ENCODE measurements at regions not wholly inside any gene's neighbourhood (a gene's known extent, or its start where the extent isn't known, plus 50 kb on each side); places are given as distances from the start of the nearest gene placed in this dataset.
"Not testable (repeated sequence)": the region's sequence is repeated elsewhere in the genome, so short reads cannot be mapped to it uniquely, and the experiment has no call there.

- in situ Hi-C loops (cut with HindIII; ENCODE audit: low sequenced_read_pairs), result no loop called here
Measured at GRCh38 chrX:1072637-1073377, 139.6 kb downstream of the CRLF2 start.

DNA sequence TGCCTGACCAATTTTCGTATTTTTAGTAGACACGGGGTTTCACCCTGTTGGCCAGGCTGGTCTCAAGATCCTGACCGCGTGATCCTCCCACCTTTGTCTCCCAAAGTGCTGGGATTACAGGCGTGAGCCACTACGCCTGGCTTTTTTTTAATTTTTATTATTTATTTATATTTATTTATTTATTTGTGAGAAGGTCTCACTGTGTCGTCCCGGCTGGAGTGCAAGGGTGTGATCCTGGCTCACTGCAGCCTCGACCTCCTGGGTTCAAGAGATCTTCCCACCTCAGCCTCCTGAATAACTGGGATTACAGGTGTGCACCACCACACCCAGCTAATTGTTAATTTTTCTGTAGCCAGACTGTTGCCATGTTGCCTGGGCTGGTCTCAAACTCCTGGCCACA, 141.1 kb downstream of the CRLF2 start:
- DNase-seq (ENCODE audit: low spot score), result no peak
- in situ Hi-C loops (cut with HindIII; ENCODE audit: low sequenced_read_pairs), result no loop called here

More at GRCh38 chrX:1072637-1073377, 139.6 kb downstream of the CRLF2 start:
- DNase-seq (ENCODE audit: low spot score), result no peak

DNA sequence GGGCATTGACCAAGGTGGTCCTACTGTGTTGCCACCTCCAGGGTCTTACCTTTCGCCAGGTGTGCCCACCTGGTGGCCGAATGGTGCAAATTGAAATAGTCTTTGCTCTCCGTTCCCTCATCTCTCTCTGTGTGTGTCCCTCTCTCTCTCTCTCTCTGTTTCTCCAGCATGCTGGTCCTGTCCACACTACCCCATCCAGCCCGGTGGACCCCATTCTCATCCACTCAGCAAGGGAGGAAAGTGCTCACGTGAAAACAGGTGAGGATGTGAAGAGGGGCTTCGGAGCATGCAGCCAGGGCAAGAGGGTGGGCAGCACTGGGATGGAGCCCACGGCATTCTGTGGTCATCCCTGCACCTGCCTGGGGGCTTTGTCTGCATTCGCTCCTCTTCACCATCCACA, 150.1 kb downstream of the CRLF2 start:
- in situ Hi-C loops (cut with HindIII; ENCODE audit: low sequenced_read_pairs), result no loop called here
- no peak for DNase-seq (ENCODE audit: low spot score)

DNA sequence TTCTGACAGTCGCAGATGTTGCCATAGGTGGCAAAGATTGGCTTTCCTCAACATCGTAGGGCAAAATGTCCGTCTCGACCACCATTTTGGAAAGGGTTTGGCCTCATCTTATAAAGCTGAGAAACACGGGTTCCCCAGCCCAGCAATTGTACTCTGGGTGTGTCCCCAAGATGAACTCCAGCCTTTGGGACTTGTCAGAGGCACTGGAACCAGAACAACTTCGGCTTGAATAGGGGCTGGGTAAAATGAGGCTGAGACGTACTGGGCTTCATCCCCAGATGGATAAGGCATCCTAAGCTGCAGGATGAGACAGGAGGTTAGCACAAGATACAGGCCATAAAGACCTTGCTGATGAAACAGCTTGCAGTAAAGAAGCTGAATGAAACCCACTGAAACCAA, 151.9 kb downstream of the CRLF2 start:
- DNase-seq (ENCODE audit: low spot score), result no peak
- in situ Hi-C loops (cut with HindIII; ENCODE audit: low sequenced_read_pairs), result no loop called here

GRCh38 chrX:1059576-1060561, 152.6 kb downstream of the CRLF2 start:
- in situ Hi-C loops (cut with HindIII; ENCODE audit: low sequenced_read_pairs), result no loop called here
- no peak for DNase-seq (ENCODE audit: low spot score)

DNA sequence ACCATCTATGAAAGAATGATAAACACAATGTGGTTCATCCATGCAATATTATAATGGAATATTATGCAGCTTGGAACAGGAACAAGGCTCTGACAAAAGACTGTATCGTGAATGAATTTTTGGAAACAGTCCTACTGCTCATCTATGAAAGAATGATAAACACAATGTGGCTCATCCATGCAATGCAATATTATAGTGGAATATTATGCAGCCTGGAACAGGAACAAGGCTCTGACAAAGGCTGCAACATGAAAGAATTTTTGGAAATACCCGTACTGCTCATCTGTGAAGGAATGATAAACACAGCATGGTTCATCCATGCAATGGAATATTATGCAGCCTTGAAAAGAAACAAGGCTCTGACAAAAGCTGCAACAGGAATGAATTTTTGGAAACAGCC, 158.8 kb downstream of the CRLF2 start:
- in situ Hi-C loops (cut with HindIII; ENCODE audit: low sequenced_read_pairs); DNase-seq (ENCODE audit: low spot score): not testable (repeated sequence)

DNA sequence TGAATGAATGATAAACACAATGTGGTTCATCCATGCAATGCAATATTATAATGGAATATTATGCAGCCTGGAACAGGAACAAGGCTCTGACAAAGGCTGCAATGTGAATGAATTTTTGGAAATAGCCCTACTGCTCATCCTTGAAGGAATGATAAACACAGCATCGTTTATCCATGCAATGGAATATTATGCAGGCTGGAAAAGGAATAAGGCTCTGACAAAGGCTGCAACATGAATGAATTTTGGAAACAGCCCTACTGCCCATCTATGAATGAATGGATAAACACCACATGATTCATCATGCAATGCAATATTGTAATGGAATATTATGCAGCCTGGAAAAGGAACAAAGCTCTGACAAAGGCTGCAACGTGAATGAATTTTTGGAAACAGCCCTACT, 159.4 kb downstream of the CRLF2 start:
- no peak for DNase-seq (ENCODE audit: low spot score)
- in situ Hi-C loops (cut with HindIII; ENCODE audit: low sequenced_read_pairs), result no loop called here

- in situ Hi-C loops (cut with HindIII; ENCODE audit: low sequenced_read_pairs), result no loop called here
- DNase-seq (ENCODE audit: low spot score), result no peak
Measured at GRCh38 chrX:1052021-1052420, 160.4 kb downstream of the CRLF2 start.

GRCh38 chrX:1051421-1051820, 161.0 kb downstream of the CRLF2 start:
- no peak for DNase-seq (ENCODE audit: low spot score)
- in situ Hi-C loops (cut with HindIII; ENCODE audit: low sequenced_read_pairs), result no loop called here

- DNase-seq (ENCODE audit: low spot score), result no peak
- in situ Hi-C loops (cut with HindIII; ENCODE audit: low sequenced_read_pairs), result no loop called here
Measured at GRCh38 chrX:1045680-1046314, 166.7 kb downstream of the CRLF2 start.

DNA sequence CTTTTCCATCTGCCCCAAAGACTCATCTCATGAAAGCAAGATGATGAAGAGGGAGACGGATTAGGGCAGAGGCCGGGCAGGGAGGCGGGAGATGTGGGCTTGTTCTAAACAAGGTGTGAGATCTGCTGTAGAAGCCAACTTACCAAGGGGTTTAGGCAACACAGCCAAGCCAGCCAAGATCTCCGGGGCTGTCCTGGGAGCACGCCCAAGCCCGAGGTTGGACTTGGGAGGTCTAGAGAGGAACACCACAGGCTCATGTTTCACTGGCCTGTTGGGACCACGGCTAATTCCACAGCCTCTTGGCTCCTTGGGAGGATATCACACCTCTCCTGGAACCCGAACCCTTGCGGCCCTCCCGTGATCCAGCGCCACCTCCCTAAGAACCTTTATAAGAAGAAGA, 171.4 kb downstream of the CRLF2 start:
- in situ Hi-C loops (cut with HindIII; ENCODE audit: low sequenced_read_pairs), result no loop called here

GRCh38 chrX:1035931-1036330, 176.5 kb downstream of the CRLF2 start:
- in situ Hi-C loops (cut with HindIII; ENCODE audit: low sequenced_read_pairs); DNase-seq (ENCODE audit: low spot score): not testable (repeated sequence)

More for the DNA sequence above, 171.4 kb downstream of the CRLF2 start:
- no peak for DNase-seq (ENCODE audit: low spot score)

DNA sequence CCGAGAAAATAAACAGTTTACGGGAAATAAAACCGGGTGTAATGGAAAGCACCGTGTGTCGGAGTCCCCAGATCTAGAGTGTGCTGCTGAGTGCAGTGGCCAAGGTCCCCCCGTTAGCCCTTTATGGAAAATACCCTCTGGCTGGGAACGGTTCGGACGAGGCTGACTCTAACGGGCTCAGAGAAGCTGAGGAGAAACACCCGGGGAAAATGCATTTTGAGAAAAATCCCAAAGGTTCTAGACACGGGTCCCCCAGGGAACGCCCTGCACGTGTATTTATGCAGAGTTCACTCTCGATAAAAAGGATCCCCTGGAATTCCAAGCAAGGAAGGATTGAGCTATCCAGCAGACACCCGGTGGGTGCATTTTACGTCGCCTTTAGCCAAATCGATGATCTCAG, 177.2 kb downstream of the CRLF2 start:
- no peak for DNase-seq (ENCODE audit: low spot score)
- in situ Hi-C loops (cut with HindIII; ENCODE audit: low sequenced_read_pairs), result no loop called here

GRCh38 chrX:1034717-1035116, 177.7 kb downstream of the CRLF2 start:
- DNase-seq (ENCODE audit: low spot score), result no peak
- in situ Hi-C loops (cut with HindIII; ENCODE audit: low sequenced_read_pairs), result no loop called here

DNA sequence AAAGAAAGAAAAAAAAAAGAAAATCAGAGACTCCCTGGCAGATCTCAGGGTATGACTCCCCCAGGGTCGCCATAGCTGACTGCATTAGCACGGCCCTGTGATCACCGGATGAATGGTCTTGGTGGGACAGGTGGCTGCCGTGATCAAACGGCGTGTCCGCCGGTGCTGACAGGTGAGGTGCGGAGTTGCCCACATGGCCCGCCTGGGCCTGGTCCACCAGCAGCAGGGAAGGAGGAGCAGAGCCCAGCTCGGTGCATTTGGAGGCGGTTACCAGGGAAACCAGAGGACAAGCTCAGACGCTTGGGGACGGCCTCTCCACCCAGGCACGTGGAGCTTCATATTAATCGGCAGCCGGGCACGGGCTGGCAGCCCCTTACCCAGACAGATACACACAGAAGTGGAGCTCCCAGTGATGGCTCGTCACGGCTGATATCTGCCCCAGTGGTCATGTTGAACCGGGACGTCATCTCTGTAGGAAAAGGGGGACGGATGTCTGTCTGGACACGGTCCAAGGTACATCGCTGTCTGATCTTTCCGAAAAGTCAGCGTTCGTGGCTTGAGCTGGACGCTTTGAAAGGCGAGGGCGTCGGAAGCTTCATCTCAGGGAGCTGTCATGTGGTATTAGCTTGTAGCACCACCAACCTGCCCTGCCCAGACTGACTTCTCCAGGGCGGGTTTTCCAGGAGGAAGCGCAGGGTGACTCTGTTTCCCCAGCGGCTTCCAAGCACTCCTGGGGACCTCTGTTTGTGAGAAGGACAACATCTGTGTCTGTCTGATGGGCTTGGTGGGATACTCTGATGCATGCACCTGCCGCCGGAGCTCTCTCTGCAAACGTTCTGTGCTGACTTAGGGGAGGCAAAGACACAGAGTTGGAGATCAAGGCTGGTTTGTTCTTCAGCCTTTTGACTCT, 180.7 kb downstream of the CRLF2 start:
- no peak for DNase-seq (ENCODE audit: low spot score)
- in situ Hi-C loops (cut with HindIII; ENCODE audit: low sequenced_read_pairs), result no loop called here

DNA sequence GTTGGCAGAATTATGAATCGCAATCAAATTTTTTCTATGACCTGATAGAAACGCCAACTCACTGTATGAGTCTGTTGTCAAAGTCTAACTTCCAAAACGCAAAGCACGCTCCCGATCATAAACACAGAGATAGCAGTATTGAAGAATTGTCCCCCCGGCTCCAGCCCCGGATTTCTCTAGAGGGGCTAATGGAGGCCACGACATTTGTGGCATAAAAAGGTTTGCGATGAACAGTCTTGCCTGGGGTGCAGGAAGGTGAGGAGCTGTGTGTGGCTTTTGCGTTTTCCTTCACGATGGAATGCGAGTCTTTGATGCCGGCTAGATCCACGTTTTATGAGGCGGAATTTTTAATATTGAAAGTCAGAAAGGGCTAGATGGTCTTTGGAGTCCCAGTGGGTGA, 183.0 kb downstream of the CRLF2 start:
- in situ Hi-C loops (cut with HindIII; ENCODE audit: low sequenced_read_pairs), result no loop called here
- no peak for DNase-seq (ENCODE audit: low spot score)

DNA sequence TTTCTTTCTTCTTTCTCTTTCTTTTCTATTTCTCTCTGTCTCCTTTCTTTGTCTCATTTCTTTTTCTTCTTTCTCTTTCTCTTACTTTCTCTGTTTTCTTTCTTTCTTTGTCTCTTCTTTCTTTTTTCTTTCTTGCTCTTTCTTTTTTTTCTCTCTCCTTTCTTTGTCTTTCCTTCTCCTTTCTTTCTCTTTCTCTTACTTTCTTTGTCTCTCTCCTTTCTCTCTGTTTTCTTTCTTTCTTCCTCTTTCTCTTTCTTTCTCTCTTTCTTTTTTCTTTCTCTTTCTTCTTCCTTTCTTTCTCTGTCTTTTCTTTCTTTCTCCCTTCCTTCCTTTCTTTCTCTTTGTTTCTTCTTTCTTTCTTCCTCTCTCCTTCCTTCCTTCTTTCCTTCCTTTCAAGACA, 184.8 kb downstream of the CRLF2 start:
- in situ Hi-C loops (cut with HindIII; ENCODE audit: low sequenced_read_pairs), result no loop called here
- no peak for DNase-seq (ENCODE audit: low spot score)

DNA sequence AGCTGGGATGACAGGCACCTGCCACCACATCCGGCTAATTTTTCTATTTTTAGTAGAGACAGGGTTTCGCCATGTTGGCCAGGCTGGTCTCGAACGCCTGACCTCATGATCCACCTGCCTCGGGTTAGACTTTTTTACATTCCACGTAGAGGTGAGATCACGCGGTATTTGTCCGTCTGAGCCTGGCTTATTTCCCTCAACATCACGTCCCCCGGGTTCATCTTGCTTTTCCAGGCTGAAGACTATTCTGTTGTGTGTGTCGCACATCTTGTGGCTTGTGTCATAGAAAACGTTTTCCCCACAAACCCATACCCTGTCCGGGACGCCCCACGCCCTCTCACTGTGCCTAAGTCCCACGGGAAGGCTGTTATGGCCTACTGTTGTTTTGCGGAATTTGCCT, 185.3 kb downstream of the CRLF2 start:
- in situ Hi-C loops (cut with HindIII; ENCODE audit: low sequenced_read_pairs), result no loop called here
- DNase-seq (ENCODE audit: low spot score), result no peak

All from G401 (cell line).